ENCODE measurements at regions not wholly inside any gene's neighbourhood (a gene's known extent, or its start where the extent isn't known, plus 50 kb on each side); places are given as distances from the start of the nearest gene placed in this dataset.

GRCh38 chr17:77746896-77747554 is 211.5 kb upstream of the TNRC6C start:
- H3K27ac ChIP-seq (ENCODE audit: insufficient read depth, low read length, poor library complexity, severe bottlenecking), result no peak overlapping the region
- H3K27me3 ChIP-seq (replicated peaks; ENCODE audit: control insufficient read depth, insufficient read depth, low read length, poor library complexity, severe bottlenecking), result no peaks in the 10 kb centered on the region
- H3K4me3 ChIP-seq (ENCODE audit: insufficient read depth, low read depth, low read length, poor library complexity, severe bottlenecking), result no peak overlapping the region
- no peaks in the 10 kb centered on the region for H3K36me3 ChIP-seq (ENCODE audit: control insufficient read depth, insufficient read depth, low read length)
- DNase-seq, result no peak
- H3K9me3 ChIP-seq (ENCODE audit: control insufficient read depth, low read length), result peaks cover 3% of the 10 kb centered on the region
- no peaks in the 10 kb centered on the region for H3K4me1 ChIP-seq (ENCODE audit: control insufficient read depth, insufficient read depth, low read length, poor library complexity, severe bottlenecking)

- Histone ChIP-seq H3K27ac (ENCODE audit: insufficient read depth, low read length, poor library complexity, severe bottlenecking) (no peak overlapping the region), H3K36me3 (ENCODE audit: control insufficient read depth, insufficient read depth, low read length) (no peaks in the 10 kb centered on the region), H3K4me3 (ENCODE audit: insufficient read depth, low read depth, low read length, poor library complexity, severe bottlenecking) (no peak overlapping the region), H3K9me3 (ENCODE audit: control insufficient read depth, low read length) (peaks cover 3% of the 10 kb centered on the region), H3K4me1 (ENCODE audit: control insufficient read depth, insufficient read depth, low read length, poor library complexity, severe bottlenecking) (no peaks in the 10 kb centered on the region), H3K27me3 (replicated peaks; ENCODE audit: control insufficient read depth, insufficient read depth, low read length, poor library complexity, severe bottlenecking) (no peaks in the 10 kb centered on the region)
- no peak for DNase-seq
Observed at GRCh38 chr17:77748436-77748835, 210.1 kb upstream of the TNRC6C start.

- Histone ChIP-seq H3K27me3 (replicated peaks; ENCODE audit: control insufficient read depth, insufficient read depth, low read length, poor library complexity, severe bottlenecking) (no peaks in the 10 kb centered on the region), H3K36me3 (ENCODE audit: control insufficient read depth, insufficient read depth, low read length) (no peaks in the 10 kb centered on the region), H3K4me1 (ENCODE audit: control insufficient read depth, insufficient read depth, low read length, poor library complexity, severe bottlenecking) (no peaks in the 10 kb centered on the region), H3K9me3 (ENCODE audit: control insufficient read depth, low read length) (peaks cover 3% of the 10 kb centered on the region), H3K4me3 (ENCODE audit: insufficient read depth, low read depth, low read length, poor library complexity, severe bottlenecking) (no peak overlapping the region), H3K27ac (ENCODE audit: insufficient read depth, low read length, poor library complexity, severe bottlenecking) (no peak overlapping the region)
- no peak for DNase-seq
Observed at GRCh38 chr17:77749321-77749751, 209.2 kb upstream of the TNRC6C start.

- H3K4me1 ChIP-seq (ENCODE audit: control insufficient read depth, insufficient read depth, low read length, poor library complexity, severe bottlenecking), result no peaks in the 10 kb centered on the region
- no peak overlapping the region for H3K4me3 ChIP-seq (ENCODE audit: insufficient read depth, low read depth, low read length, poor library complexity, severe bottlenecking)
- DNase-seq, result no peak
- H3K36me3 ChIP-seq (ENCODE audit: control insufficient read depth, insufficient read depth, low read length), result no peaks in the 10 kb centered on the region
- no peaks in the 10 kb centered on the region for H3K9me3 ChIP-seq (ENCODE audit: control insufficient read depth, low read length)
- no peaks in the 10 kb centered on the region for H3K27me3 ChIP-seq (replicated peaks; ENCODE audit: control insufficient read depth, insufficient read depth, low read length, poor library complexity, severe bottlenecking)
- no peak overlapping the region for H3K27ac ChIP-seq (ENCODE audit: insufficient read depth, low read length, poor library complexity, severe bottlenecking)
Observed at GRCh38 chr17:77749989-77750388, 208.5 kb upstream of the TNRC6C start.

- H3K4me3 ChIP-seq (ENCODE audit: insufficient read depth, low read depth, low read length, poor library complexity, severe bottlenecking), result no peak overlapping the region
Observed at GRCh38 chr17:77750427-77751043, 208.0 kb upstream of the TNRC6C start.

GRCh38 chr17:77753246-77753645 is 205.3 kb upstream of the TNRC6C start:
- H3K27me3 ChIP-seq (replicated peaks; ENCODE audit: control insufficient read depth, insufficient read depth, low read length, poor library complexity, severe bottlenecking), result no peaks in the 10 kb centered on the region
- no peaks in the 10 kb centered on the region for H3K36me3 ChIP-seq (ENCODE audit: control insufficient read depth, insufficient read depth, low read length)
- H3K4me1 ChIP-seq (ENCODE audit: control insufficient read depth, insufficient read depth, low read length, poor library complexity, severe bottlenecking), result no peaks in the 10 kb centered on the region
- H3K4me3 ChIP-seq (ENCODE audit: insufficient read depth, low read depth, low read length, poor library complexity, severe bottlenecking), result no peak overlapping the region
- H3K27ac ChIP-seq (ENCODE audit: insufficient read depth, low read length, poor library complexity, severe bottlenecking), result no peak overlapping the region
- DNase-seq, result no peak
- no peaks in the 10 kb centered on the region for H3K9me3 ChIP-seq (ENCODE audit: control insufficient read depth, low read length)

More at GRCh38 chr17:77750427-77751043, 208.0 kb upstream of the TNRC6C start:
- H3K27ac ChIP-seq (ENCODE audit: insufficient read depth, low read length, poor library complexity, severe bottlenecking), result no peak overlapping the region
- no peaks in the 10 kb centered on the region for H3K9me3 ChIP-seq (ENCODE audit: control insufficient read depth, low read length)
- H3K4me1 ChIP-seq (ENCODE audit: control insufficient read depth, insufficient read depth, low read length, poor library complexity, severe bottlenecking), result no peaks in the 10 kb centered on the region
- no peaks in the 10 kb centered on the region for H3K27me3 ChIP-seq (replicated peaks; ENCODE audit: control insufficient read depth, insufficient read depth, low read length, poor library complexity, severe bottlenecking)
- no peak for DNase-seq
- no peaks in the 10 kb centered on the region for H3K36me3 ChIP-seq (ENCODE audit: control insufficient read depth, insufficient read depth, low read length)

- Histone ChIP-seq H3K9me3 (ENCODE audit: control insufficient read depth, low read length) (no peaks in the 10 kb centered on the region), H3K4me1 (ENCODE audit: control insufficient read depth, insufficient read depth, low read length, poor library complexity, severe bottlenecking) (no peaks in the 10 kb centered on the region), H3K4me3 (ENCODE audit: insufficient read depth, low read depth, low read length, poor library complexity, severe bottlenecking) (no peak overlapping the region), H3K36me3 (ENCODE audit: control insufficient read depth, insufficient read depth, low read length) (no peaks in the 10 kb centered on the region), H3K27me3 (replicated peaks; ENCODE audit: control insufficient read depth, insufficient read depth, low read length, poor library complexity, severe bottlenecking) (no peaks in the 10 kb centered on the region), H3K27ac (ENCODE audit: insufficient read depth, low read length, poor library complexity, severe bottlenecking) (no peak overlapping the region)
- no peak for DNase-seq
Observed at GRCh38 chr17:77753691-77754245, 204.7 kb upstream of the TNRC6C start.

GRCh38 chr17:77754956-77755355 is 203.5 kb upstream of the TNRC6C start:
- no peak for DNase-seq
- no peaks in the 10 kb centered on the region for H3K4me1 ChIP-seq (ENCODE audit: control insufficient read depth, insufficient read depth, low read length, poor library complexity, severe bottlenecking)
- H3K9me3 ChIP-seq (ENCODE audit: control insufficient read depth, low read length), result no peaks in the 10 kb centered on the region
- no peak overlapping the region for H3K4me3 ChIP-seq (ENCODE audit: insufficient read depth, low read depth, low read length, poor library complexity, severe bottlenecking)
- H3K36me3 ChIP-seq (ENCODE audit: control insufficient read depth, insufficient read depth, low read length), result no peaks in the 10 kb centered on the region
- H3K27ac ChIP-seq (ENCODE audit: insufficient read depth, low read length, poor library complexity, severe bottlenecking), result no peak overlapping the region
- H3K27me3 ChIP-seq (replicated peaks; ENCODE audit: control insufficient read depth, insufficient read depth, low read length, poor library complexity, severe bottlenecking), result no peaks in the 10 kb centered on the region

GRCh38 chr17:77755410-77755963 is 203.0 kb upstream of the TNRC6C start:
- H3K27ac ChIP-seq (ENCODE audit: insufficient read depth, low read length, poor library complexity, severe bottlenecking), result no peak overlapping the region
- no peak for DNase-seq
- no peaks in the 10 kb centered on the region for H3K9me3 ChIP-seq (ENCODE audit: control insufficient read depth, low read length)
- H3K27me3 ChIP-seq (replicated peaks; ENCODE audit: control insufficient read depth, insufficient read depth, low read length, poor library complexity, severe bottlenecking), result no peaks in the 10 kb centered on the region
- H3K4me3 ChIP-seq (ENCODE audit: insufficient read depth, low read depth, low read length, poor library complexity, severe bottlenecking), result no peak overlapping the region
- no peaks in the 10 kb centered on the region for H3K4me1 ChIP-seq (ENCODE audit: control insufficient read depth, insufficient read depth, low read length, poor library complexity, severe bottlenecking)
- H3K36me3 ChIP-seq (ENCODE audit: control insufficient read depth, insufficient read depth, low read length), result no peaks in the 10 kb centered on the region

GRCh38 chr17:77756028-77756427 is 202.5 kb upstream of the TNRC6C start:
- no peaks in the 10 kb centered on the region for H3K27me3 ChIP-seq (replicated peaks; ENCODE audit: control insufficient read depth, insufficient read depth, low read length, poor library complexity, severe bottlenecking)
- no peaks in the 10 kb centered on the region for H3K36me3 ChIP-seq (ENCODE audit: control insufficient read depth, insufficient read depth, low read length)
- no peak overlapping the region for H3K4me3 ChIP-seq (ENCODE audit: insufficient read depth, low read depth, low read length, poor library complexity, severe bottlenecking)
- no peaks in the 10 kb centered on the region for H3K9me3 ChIP-seq (ENCODE audit: control insufficient read depth, low read length)
- no peaks in the 10 kb centered on the region for H3K4me1 ChIP-seq (ENCODE audit: control insufficient read depth, insufficient read depth, low read length, poor library complexity, severe bottlenecking)
- no peak for DNase-seq
- H3K27ac ChIP-seq (ENCODE audit: insufficient read depth, low read length, poor library complexity, severe bottlenecking), result no peak overlapping the region

All from effector memory CD4-positive, alpha-beta T cell (primary cell).